SH-SY5Y (cell line): ENCODE measurements at regions not wholly inside any gene's neighbourhood (a gene's known extent, or its start where the extent isn't known, plus 50 kb on each side); places are given as distances from the start of the nearest gene placed in this dataset.

ENCODE experiments used
- GATA2 ChIP-seq: IDR thresholded peaks from 2 replicates; pipeline ENCODE4 v1.6.1; 2011; ENCODE audit warnings: mild to moderate bottlenecking, low read depth, low read length
- GATA3 ChIP-seq: IDR thresholded peaks from 2 replicates; pipeline ENCODE4 v1.6.1; 2011; ENCODE audit warnings: low read depth, mild to moderate bottlenecking, low read length, moderate library complexity

DNA sequence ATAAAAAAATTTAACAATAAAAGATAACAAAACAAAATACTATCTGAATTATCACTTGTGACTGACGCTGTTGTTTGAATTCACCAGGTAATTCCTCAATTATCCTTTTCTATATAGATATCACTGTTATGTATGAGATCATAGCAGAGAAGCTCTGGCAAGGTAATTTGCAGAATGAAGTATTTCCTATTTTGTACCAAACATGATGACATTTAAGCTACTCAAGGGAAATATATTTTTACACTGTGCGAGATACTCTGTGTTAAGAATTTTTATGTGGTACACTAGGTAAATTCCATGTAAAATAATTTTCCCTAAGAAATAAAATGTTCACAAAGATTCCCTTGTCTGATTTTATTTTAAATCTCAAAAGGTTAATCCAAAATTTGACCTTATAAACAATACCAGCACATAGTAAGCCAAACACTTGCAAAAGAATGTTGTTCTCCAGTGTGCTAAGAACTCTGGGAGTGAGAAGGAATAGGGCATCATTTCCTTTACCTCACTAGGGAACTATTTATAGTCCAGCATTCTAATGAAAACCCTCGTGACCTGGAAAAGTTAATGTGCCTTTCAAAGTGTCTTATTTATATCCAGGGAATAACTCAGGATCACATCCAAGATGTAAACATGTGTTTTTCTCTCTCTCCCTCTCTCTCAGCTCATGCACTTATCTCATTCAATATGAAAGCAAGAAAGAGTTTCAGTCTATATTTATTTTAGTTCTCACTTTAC, 115.2 kb upstream of the RAP1B start:
- TF ChIP-seq GATA2 (no peak), GATA3 (no peak)

DNA sequence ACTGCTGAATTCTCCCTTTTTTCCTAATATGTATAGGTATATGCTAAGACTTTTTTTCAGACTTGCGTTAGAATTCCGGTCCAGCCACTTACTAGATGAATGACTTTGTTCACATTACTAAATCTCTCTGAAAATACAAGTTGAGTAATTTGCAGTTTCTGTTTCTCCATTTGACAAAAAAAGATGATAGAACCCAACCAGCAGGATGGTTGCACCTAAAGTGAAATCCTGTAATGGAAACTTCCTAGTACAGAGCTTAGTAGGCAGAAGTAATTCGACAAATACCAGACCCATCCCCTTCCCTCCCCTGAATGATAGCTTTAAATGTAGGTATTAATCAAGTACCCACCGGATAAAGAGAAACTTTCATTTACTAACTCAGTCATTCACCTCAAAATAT, 113.6 kb upstream of the RAP1B start:
- TF ChIP-seq GATA2 (no peak), GATA3 (no peak)

DNA sequence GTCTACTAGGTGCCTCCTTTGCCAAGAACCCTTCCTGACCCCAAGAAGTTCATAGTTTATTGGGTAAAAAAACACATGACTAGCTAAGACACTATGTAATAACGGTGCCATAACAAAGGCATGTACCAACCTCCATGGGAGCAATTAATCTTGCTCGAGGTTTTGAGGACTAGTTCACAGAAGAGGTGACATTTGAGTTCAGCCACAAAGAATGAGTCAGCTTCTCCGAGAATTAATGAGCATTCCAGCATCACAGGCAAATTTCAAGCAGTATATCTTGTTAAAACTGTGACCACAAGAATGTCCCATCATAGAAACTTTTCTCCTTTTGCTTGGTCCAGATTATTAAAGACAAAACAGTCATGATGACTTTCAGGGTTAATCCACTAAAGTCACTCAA, 113.0 kb upstream of the RAP1B start:
- no peak for TF ChIP-seq GATA3
- TF ChIP-seq GATA2 = no peak

DNA sequence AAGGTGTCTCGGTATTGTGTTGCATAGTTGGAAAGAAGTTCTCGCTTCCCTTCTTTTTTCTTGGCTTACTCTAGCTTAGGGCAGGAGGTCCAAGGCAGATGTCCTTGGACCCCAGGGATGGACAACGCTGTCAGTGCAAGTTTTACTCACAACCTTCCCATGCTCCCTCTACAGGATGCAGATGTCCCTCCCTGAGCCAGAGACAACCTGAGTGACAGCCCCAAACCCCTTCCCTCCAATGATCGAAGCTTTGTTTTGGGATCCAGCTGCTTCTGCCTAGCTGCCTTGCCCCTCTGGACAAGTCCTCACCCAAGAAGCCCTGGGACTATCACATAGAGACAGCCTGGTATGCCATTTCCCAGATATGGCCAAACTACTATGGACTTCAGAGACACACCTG, 112.0 kb upstream of the RAP1B start:
- no peak for TF ChIP-seq GATA3
- no peak for TF ChIP-seq GATA2

DNA sequence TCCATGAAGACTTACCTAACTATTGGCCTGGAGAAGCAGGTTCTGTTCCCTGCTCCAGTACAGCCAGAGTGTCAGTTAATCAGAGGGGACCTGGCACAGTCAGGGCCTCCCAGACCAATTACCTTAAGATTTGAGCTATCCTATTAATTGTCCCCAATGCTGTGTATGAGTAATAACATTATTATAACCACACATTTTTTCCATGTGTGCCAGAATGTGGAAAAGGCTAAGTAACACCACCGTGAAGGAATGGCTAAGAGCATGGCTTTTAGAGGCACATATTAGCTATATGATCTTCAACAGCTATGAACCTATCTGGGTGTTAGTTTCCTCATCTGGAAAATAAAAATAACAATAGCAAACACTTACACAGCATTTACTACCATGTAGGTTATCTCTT, 111.1 kb upstream of the RAP1B start:
- TF ChIP-seq GATA3 = no peak
- no peak for TF ChIP-seq GATA2

DNA sequence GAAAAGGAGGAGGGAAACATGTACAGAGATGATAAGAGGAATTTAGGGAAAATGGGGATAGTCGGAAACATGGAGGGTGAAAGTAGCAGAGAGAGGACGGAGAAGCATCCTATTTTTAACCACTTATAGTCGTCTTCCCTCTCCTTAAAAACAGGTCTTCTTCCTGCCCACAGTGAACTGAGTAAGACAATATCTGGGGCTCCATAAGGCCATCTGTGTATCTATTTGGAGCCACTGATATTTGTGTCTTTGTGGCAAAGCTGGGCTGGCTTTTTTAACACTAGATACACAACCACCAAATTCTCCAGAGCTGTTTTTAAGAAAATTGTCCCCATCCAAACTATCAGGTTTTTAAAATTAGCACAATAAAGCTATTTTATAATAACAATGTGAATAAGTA, 109.5 kb upstream of the RAP1B start:
- no peak for TF ChIP-seq GATA2
- no peak for TF ChIP-seq GATA3

DNA sequence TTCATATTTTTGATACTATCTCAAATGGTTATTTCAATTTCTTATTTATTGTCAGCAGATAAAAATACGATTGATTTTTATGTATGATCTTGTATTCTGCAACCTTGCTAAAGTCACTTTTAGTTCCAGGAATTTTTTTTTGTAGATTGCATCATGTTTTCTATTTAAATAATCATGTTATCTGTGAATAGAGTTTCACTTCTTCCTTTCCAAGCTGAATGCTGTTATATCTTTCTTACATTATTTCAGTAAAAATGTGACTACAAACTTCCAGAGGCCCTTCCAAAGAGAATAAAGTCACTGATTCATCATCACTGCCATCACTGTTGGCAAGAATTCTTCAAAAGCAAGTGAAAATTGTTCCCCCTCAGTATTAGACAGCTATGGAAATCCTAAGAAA, 104.7 kb upstream of the RAP1B start:
- TF ChIP-seq GATA3 (no peak), GATA2 (no peak)

DNA sequence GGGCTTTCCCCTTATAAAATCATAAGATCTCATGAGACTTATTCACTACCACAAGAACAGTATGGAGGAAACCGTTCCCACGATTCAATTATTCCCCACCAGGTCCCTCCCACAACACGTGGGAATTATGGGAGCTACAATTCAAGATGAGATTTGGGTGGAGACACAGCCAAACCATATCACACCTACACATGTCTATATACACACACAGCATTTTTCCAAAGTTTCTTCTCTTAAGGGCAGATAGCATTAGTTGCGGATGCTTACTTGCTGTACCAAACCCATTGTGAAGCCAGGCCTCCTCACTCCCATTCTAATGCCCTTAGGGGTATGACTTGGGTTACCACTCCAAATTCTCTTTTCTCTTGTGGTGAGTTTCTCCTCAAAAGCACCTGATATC, 104.1 kb upstream of the RAP1B start:
- TF ChIP-seq GATA2 (no peak), GATA3 (no peak)

DNA sequence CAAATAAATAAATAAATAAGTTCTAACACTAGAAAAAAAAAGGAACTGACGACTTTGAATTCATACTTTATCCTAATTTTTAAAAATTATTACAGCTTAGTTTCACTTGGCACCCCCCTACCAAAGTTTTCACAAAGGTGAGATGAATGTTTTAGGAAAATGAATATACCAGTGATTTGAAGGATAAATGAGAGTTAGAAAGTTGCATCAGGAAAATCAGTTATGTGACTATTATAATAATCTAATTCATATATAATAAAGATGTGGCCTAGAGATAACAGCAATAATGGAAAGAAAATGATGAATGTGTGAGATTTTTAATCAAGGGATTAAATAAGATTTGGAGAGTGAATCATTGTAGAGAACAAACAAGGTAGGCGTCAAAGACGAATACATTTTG, 103.0 kb upstream of the RAP1B start:
- no peak for TF ChIP-seq GATA3
- TF ChIP-seq GATA2 = no peak

DNA sequence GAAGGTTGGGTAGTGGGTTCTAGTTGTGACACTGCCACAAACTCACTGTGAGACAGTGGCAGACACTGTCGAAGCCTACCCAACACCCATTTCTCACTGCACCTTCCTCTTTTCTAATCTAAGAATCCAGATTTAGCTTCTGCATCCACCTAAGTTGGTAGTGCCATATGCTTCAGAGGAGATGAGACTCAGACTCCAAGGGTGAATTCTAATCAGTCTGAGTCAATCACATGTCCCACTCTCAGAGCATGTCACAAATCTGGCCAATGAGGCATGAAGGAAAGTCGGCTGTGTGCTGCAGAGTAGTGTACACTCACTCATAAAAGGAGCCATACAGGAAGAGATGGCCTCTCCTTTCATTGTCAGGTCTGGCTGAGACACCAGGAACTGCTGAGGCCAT, 102.1 kb upstream of the RAP1B start:
- TF ChIP-seq GATA2 (no peak), GATA3 (no peak)

DNA sequence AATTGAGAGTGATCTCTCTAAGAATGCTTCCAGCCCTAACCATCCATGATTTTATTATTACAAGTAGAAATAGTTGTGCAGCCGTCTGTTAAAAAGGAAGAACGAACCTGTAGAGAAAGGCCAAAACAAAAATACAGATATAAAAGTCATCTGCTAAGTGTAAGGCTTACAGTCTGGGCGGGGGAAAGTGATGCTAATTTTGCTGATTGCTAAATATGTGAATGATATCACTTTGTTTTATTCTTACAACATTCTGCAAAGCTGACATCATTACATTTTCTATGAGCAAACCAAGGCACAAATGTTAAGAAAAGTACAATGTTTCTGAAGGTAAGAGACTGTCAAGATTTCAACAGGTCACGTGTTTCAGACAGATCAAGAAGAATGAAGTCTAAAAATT, 101.5 kb upstream of the RAP1B start:
- TF ChIP-seq GATA2 = no peak
- no peak for TF ChIP-seq GATA3

DNA sequence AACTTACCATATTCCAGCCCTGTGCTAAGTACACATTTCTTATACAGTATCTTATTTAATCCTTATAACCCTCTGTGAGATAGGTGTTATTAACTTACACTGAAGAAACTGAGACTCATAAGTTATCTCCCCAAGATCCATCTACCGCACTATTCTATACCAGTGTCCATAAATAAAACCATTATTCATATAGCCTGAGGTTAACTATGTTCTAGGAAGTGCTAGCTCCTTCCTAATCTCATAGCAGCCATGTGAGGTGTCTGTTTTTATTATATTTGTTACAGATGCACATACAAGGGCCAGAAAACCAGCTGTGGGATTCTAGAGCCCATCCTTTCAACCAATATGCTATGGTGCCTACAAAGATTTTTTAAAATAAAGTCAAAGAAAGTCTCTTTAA, 100.3 kb upstream of the RAP1B start:
- TF ChIP-seq GATA3 (no peak), GATA2 (no peak)

DNA sequence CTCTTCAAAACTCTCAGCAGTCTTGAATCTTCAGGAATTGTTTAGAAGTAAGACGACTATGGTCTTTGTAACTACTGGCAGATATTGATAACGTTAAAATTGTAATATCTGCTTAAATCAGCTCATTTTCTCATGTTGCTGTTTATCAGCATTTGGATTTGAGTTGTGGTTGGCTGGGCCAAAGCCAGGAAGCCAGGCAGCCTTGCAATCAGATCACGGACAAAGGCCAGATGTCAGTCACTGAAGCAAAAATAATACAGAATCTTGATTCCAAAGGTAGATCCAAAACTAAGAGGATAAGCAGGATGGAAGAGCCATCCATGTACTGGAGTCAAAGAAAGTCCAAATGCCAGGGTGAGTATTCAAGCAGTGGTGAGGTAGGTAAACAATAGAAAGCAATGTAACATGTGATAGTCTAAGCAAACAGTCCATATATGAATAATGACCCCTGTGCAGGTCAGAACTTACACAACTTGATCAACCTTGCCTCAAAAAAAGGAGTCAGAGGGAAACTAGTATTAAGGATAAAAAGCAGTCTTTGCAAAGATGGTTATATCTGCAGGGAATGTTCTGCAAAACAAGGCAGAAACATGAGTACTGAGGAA, 95.8 kb upstream of the RAP1B start:
- TF ChIP-seq GATA3 (0 out of 2 replicates have a peak, but pooled peaks have one; percentile 44), GATA2 (peak; percentile 75)

DNA sequence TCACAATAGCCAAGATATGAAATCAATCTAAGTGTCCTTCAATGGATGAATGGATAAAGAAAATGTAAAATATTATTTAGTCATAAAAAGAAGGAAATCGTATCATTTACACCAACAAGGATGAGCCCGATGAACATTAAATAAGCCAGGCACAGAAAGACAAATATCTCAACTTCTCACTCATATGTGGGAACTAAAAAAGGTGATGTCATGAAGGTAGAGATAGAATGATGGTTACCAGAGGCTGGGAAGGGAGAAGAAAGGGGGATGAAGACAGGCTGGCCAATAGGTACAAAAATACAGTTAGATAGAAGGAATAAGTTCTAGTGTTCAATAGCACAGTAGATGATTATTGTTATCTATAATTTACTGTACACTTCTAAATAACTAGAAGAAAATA, 94.9 kb upstream of the RAP1B start:
- TF ChIP-seq GATA2 = no peak
- TF ChIP-seq GATA3 = no peak

DNA sequence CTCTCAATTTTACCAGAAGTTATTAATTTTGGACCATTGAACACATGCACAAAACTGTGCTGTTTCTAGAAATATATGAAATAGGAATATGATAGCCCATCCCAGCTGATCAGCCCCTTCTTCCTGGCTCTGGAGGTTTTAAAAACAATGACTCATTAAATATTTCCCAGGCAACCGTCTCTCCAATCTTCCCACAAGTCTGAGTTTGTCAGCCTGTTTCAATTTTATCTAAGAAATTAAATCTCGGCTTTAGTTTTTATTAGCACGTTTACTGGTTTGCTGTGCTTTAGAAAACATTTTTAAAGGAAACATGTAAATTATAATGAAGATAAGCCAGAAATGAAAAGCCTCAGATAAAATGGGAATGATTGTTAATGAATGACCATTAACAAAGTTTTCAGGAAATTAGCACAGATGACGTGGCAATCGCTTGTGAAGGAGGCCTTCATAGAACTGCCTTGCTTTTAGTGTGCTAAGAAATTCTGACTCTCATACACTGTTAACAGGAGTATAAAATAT, 89.3 kb upstream of the RAP1B start:
- TF ChIP-seq GATA2 = no peak
- no peak for TF ChIP-seq GATA3
